ENCODE measurements at regions not wholly inside any gene's neighbourhood (a gene's known extent, or its start where the extent isn't known, plus 50 kb on each side); places are given as distances from the start of the nearest gene placed in this dataset.

- no peak for TF ChIP-seq CTCF (IDR thresholded peaks at IDR 0.05; ENCODE audit: extremely low read depth, insufficient read depth, missing control alignments)
- in situ Hi-C loops (cut with MboI; ENCODE audit: low pct_unique_long_range_greater_than_20kb, low sequenced_read_pairs, unreplicated experiment) = no loop called here
- no peak for DNase-seq (ENCODE audit: low spot score)
Measured at GRCh38 chr19:30743702-30744101, 371.5 kb downstream of the ZNF536 start.

DNA sequence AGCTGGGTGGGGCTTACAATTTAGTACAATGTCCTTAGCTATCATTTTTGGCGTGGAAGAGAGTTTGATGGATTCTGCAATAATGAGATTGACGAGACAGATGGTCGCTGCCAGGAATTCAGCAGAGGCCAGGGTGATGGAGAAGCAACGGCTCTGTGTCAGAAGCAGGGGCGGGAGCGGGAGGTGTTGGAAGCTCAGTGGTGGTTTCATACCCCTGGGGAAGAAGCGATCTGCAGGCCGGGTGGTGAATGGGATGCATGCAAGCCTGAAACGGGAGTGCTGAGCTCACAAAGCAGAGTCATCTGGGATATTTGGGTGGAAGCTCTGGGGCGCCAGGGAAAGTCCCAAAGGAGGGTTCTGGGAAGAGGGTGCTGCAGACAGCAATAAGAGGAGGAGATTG is 370.8 kb downstream of the ZNF536 start:
- DNase-seq (ENCODE audit: low spot score) = no peak
- TF ChIP-seq CTCF (IDR thresholded peaks at IDR 0.05; ENCODE audit: extremely low read depth, insufficient read depth, missing control alignments) = no peak
- in situ Hi-C loops (cut with MboI; ENCODE audit: low pct_unique_long_range_greater_than_20kb, low sequenced_read_pairs, unreplicated experiment) = no loop called here

DNA sequence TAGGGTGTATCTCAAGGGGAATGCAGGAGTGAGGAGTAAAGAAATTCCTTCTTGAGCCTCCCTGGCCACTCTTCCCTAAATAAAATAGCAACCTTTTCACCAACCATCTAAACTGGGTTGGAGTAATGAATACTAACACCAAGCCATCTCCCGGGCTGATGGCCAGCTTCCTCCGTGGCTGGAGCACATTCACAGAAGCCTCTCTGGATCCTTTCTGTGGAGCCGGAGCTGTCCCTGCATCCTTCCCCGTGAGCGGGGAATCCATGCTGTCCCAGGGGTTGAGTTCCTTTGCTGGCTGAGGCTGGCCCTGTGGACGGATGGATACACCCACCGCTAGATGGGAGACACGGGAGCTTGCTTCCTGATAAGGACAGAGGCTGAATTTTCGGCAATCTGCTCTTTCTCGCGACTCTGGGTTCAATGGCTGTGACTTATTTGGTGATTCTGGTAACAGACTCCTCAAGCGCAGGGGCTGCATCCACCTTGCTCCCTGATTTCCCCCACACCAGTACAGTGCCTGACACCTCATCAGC is 370.3 kb downstream of the ZNF536 start:
- in situ Hi-C loops (cut with MboI; ENCODE audit: low pct_unique_long_range_greater_than_20kb, low sequenced_read_pairs, unreplicated experiment) = no loop called here
- TF ChIP-seq CTCF (IDR thresholded peaks at IDR 0.05; ENCODE audit: extremely low read depth, insufficient read depth, missing control alignments) = no peak
- no peak for DNase-seq (ENCODE audit: low spot score)

GRCh38 chr19:30741566-30741965 is 369.4 kb downstream of the ZNF536 start:
- no peak for TF ChIP-seq CTCF (IDR thresholded peaks at IDR 0.05; ENCODE audit: extremely low read depth, insufficient read depth, missing control alignments)

GRCh38 chr19:30739394-30739793 is 367.2 kb downstream of the ZNF536 start:
- DNase-seq (ENCODE audit: low spot score) = no peak
- no peak for TF ChIP-seq CTCF (IDR thresholded peaks at IDR 0.05; ENCODE audit: extremely low read depth, insufficient read depth, missing control alignments)
- in situ Hi-C loops (cut with MboI; ENCODE audit: low pct_unique_long_range_greater_than_20kb, low sequenced_read_pairs, unreplicated experiment) = no loop called here

More at GRCh38 chr19:30741566-30741965, 369.4 kb downstream of the ZNF536 start:
- in situ Hi-C loops (cut with MboI; ENCODE audit: low pct_unique_long_range_greater_than_20kb, low sequenced_read_pairs, unreplicated experiment) = no loop called here
- no peak for DNase-seq (ENCODE audit: low spot score)

- DNase-seq (ENCODE audit: low spot score) = no peak
- in situ Hi-C loops (cut with MboI; ENCODE audit: low pct_unique_long_range_greater_than_20kb, low sequenced_read_pairs, unreplicated experiment) = no loop called here
- no peak for TF ChIP-seq CTCF (IDR thresholded peaks at IDR 0.05; ENCODE audit: extremely low read depth, insufficient read depth, missing control alignments)
Measured at GRCh38 chr19:30738047-30738446, 365.9 kb downstream of the ZNF536 start.

DNA sequence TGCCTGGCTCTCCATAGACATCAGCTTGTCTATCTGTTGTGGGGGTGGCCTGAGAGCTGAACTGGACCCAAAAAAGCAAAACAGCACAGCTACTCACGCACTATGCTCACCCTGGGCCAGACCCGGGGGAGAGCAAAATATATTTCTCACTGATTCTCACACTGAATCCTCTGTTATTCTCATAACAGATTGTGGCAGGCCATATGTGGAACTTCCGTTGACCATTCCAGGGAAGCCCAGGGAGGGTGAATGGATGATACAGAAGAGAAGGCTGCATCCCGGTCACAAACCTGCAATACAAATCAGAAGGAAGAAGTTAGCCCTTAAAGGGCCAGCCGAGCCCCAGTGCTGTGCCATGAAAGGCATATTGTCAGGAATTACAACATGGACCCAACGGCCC is 362.5 kb downstream of the ZNF536 start:
- no peak for TF ChIP-seq CTCF (IDR thresholded peaks at IDR 0.05; ENCODE audit: extremely low read depth, insufficient read depth, missing control alignments)
- in situ Hi-C loops (cut with MboI; ENCODE audit: low pct_unique_long_range_greater_than_20kb, low sequenced_read_pairs, unreplicated experiment) = no loop called here
- DNase-seq (ENCODE audit: low spot score) = no peak
